ENCODE measurements at regions not wholly inside any gene's neighbourhood (a gene's known extent, or its start where the extent isn't known, plus 50 kb on each side); places are given as distances from the start of the nearest gene placed in this dataset.

DNA sequence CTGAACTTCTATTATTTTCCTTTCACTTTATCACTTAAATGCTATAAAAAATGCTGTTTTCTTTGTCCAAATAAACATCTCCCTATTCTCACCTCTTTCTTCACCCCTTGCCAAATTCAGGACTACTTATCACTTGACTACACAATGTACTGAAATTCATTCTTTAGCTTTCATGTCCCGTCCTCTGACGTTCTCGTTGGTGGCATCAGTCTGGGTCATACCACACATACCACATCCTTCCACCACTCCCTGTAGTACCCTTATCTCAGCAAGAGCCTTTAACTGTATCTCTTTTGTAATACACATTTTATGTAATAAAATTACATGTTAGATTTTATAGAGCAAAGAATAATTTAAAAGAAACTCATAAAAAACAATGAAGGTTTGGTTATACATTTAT lies 231.1 kb upstream of the PAPPA start:
- no peak for TF ChIP-seq NFRKB (IDR thresholded peaks at IDR 0.05)
- no peak for TF ChIP-seq LEF1 (IDR thresholded peaks at IDR 0.05; ENCODE audit: borderline replicate concordance)
- TF ChIP-seq FOXA1 (IDR thresholded peaks at IDR 0.05): no peak
- no peak for TF ChIP-seq SP1 (IDR thresholded peaks at IDR 0.05)
- TF ChIP-seq SUZ12 (IDR thresholded peaks at IDR 0.05): no peak
- no peak for TF ChIP-seq ELF4 (IDR thresholded peaks at IDR 0.05)
- TF ChIP-seq L3MBTL2 (conservative IDR thresholded peaks at IDR 0.05): no peak
- TF ChIP-seq, protein P1, sequence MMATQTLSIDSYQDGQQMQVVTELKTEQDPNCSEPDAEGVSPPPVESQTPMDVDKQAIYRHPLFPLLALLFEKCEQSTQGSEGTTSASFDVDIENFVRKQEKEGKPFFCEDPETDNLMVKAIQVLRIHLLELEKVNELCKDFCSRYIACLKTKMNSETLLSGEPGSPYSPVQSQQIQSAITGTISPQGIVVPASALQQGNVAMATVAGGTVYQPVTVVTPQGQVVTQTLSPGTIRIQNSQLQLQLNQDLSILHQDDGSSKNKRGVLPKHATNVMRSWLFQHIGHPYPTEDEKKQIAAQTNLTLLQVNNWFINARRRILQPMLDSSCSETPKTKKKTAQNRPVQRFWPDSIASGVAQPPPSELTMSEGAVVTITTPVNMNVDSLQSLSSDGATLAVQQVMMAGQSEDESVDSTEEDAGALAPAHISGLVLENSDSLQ (IDR thresholded peaks at IDR 0.05): no peak
- TF ChIP-seq FOXM1 (IDR thresholded peaks at IDR 0.05; ENCODE audit: borderline replicate concordance): no peak
- TF ChIP-seq ARNT (IDR thresholded peaks at IDR 0.05): no peak
- no peak for TF ChIP-seq FOXK2 (IDR thresholded peaks at IDR 0.05)
- TF ChIP-seq TARDBP (IDR thresholded peaks at IDR 0.05): no peak

Data from HEK293T (cell line).